ENCODE measurements at regions not wholly inside any gene's neighbourhood (a gene's known extent, or its start where the extent isn't known, plus 50 kb on each side); places are given as distances from the start of the nearest gene placed in this dataset.

- DNase-seq (no peak), ATAC-seq (ENCODE audit: low read depth) (no peak)
- H3K4me1 ChIP-seq (ENCODE audit: control insufficient read depth, insufficient read depth, low read length), result no peaks in the 10 kb centered on the region
- H2AK9ac ChIP-seq (replicated peaks; ENCODE audit: low read depth, low read length, poor library complexity), result no peak overlapping the region
- no peak overlapping the region for H2AK5ac ChIP-seq (ENCODE audit: low read depth, low read length)
- no peak for TF ChIP-seq FOS (IDR thresholded peaks at IDR 0.05; ENCODE audit: low read depth, low read length)
- no peak overlapping the region for H2BK5ac ChIP-seq (ENCODE audit: low read depth, low read length, poor library complexity, severe bottlenecking)
- no peak overlapping the region for H4K91ac ChIP-seq (ENCODE audit: insufficient read depth, low read depth, low read length)
- CTCF ChIA-PET, result no interaction called here
- H3K79me1 ChIP-seq (ENCODE audit: low read depth in 1 of 2, low read length in 2 of 2), result no peaks in the 10 kb centered on the region
- dilution Hi-C loops (cut with HindIII; ENCODE audit: low sequenced_read_pairs, unreplicated experiment), result no loop called here
- POLR2A ChIA-PET (ENCODE audit: unreplicated experiment), result no interaction called here
- H3K27ac ChIP-seq (ENCODE audit: insufficient read depth, low read length), result no peak overlapping the region
- H2BK15ac ChIP-seq (ENCODE audit: low read depth, low read length), result no peak overlapping the region
- WGBS, 2 experiments (ENCODE audit: extremely low coverage in 2 of 2, insufficient read length in 1 of 2), result no CpG with 5 or more reads among the region's 2 CpGs
- no peak overlapping the region for H2BK120ac ChIP-seq (ENCODE audit: low read depth, low read length)
- in situ Hi-C loops (cut with MboI; ENCODE audit: low sequenced_read_pairs), result no loop called here
- H3K27me3 ChIP-seq (ENCODE audit: control insufficient read depth, insufficient read depth, low read length), result 0 out of 2 replicates have a peak, but pooled peaks cover 2% of the 10 kb centered on the region
- no peak overlapping the region for H3K14ac ChIP-seq (replicated peaks; ENCODE audit: low read depth, low read length)
- no peak overlapping the region for H3K56ac ChIP-seq (ENCODE audit: extremely low read depth, insufficient read depth, low read length)
- no peaks in the 10 kb centered on the region for H3K9me3 ChIP-seq (ENCODE audit: control insufficient read depth, insufficient read depth, low read length)
- H3K4me3 ChIP-seq (ENCODE audit: insufficient read depth, low read depth, low read length), result no peak overlapping the region
- no TSS peak for BruUV-seq (replicated peaks)
- intact Hi-C loops (cut with micrococcal nuclease), result no loop called here
- no peak overlapping the region for H3K4me2 ChIP-seq (ENCODE audit: low read depth, low read length)
- H4K8ac ChIP-seq (ENCODE audit: low read depth in 2 of 2, low read length in 2 of 2), result no peak overlapping the region
- no peak overlapping the region for H4K5ac ChIP-seq (ENCODE audit: low read depth, low read length)
- H4K20me1 ChIP-seq (ENCODE audit: insufficient read depth, low read length), result no peaks in the 10 kb centered on the region
- H3K18ac ChIP-seq (ENCODE audit: low read depth, low read length), result no peak overlapping the region
- no peaks in the 10 kb centered on the region for H3K9me1 ChIP-seq (ENCODE audit: insufficient read depth, low read length)
- no peak overlapping the region for H3K9ac ChIP-seq (ENCODE audit: low read depth, low read length)
- H3K23ac ChIP-seq (ENCODE audit: low read depth, low read length), result no peak overlapping the region
- no peak overlapping the region for H3K4ac ChIP-seq (ENCODE audit: low read depth, low read length)
- no peaks in the 10 kb centered on the region for H3K36me3 ChIP-seq (ENCODE audit: control insufficient read depth, insufficient read depth, low read length)
- H2AFZ ChIP-seq (replicated peaks; ENCODE audit: low read length, poor library complexity), result no peak overlapping the region
- no peak overlapping the region for H2BK20ac ChIP-seq (ENCODE audit: low read depth, low read length)
Measured at GRCh38 chr5:102613661-102614060, 114.9 kb upstream of the SLCO6A1 start.

Measured in IMR-90 (cell line).